ENCODE measurements at regions not wholly inside any gene's neighbourhood (a gene's known extent, or its start where the extent isn't known, plus 50 kb on each side); places are given as distances from the start of the nearest gene placed in this dataset.
"Not testable (repeated sequence)": the region's sequence is repeated elsewhere in the genome, so short reads cannot be mapped to it uniquely, and the experiment has no call there.

DNA sequence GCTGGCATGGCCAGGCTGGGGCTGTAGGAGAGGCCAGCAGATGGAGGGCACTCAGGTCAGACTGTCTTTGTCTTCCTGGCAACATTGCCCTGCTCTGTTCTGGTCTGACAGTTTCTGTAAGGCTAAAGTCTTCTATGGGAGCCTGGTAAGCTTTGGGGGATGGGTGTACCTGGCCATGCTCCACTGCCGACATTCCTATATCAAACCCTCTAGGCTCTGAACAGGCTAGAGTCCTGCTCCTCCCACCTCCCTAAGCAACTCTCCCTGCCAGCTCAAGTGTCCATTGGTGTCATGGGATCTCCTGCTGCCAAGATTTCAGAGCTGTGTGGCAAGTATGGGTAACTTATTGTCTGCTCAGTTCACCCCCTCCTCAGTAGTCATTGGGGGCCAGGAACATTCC is 163.5 kb upstream of the UGT8 start:
- Mint-ChIP-seq H3K4me1 (no peaks in the 10 kb centered on the region), H3K27ac (no peak overlapping the region), H3K36me3 (ENCODE audit: low read depth) (no peaks in the 10 kb centered on the region), H3K9me3 (peaks cover 2% of the 10 kb centered on the region), H3K4me3 (no peak overlapping the region), H3K27me3 (peaks cover 16% of the 10 kb centered on the region)
- ChIA-PET POLR2A (no interaction called here), CTCF (no interaction called here)
- ATAC-seq (ENCODE audit: low read depth) (no peak), DNase-seq (no peak)
- TF ChIP-seq, protein P1, sequence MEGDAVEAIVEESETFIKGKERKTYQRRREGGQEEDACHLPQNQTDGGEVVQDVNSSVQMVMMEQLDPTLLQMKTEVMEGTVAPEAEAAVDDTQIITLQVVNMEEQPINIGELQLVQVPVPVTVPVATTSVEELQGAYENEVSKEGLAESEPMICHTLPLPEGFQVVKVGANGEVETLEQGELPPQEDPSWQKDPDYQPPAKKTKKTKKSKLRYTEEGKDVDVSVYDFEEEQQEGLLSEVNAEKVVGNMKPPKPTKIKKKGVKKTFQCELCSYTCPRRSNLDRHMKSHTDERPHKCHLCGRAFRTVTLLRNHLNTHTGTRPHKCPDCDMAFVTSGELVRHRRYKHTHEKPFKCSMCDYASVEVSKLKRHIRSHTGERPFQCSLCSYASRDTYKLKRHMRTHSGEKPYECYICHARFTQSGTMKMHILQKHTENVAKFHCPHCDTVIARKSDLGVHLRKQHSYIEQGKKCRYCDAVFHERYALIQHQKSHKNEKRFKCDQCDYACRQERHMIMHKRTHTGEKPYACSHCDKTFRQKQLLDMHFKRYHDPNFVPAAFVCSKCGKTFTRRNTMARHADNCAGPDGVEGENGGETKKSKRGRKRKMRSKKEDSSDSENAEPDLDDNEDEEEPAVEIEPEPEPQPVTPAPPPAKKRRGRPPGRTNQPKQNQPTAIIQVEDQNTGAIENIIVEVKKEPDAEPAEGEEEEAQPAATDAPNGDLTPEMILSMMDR (IDR thresholded peaks at IDR 0.05): no peak
- intact Hi-C loops (cut with micrococcal nuclease): no loop called here

DNA sequence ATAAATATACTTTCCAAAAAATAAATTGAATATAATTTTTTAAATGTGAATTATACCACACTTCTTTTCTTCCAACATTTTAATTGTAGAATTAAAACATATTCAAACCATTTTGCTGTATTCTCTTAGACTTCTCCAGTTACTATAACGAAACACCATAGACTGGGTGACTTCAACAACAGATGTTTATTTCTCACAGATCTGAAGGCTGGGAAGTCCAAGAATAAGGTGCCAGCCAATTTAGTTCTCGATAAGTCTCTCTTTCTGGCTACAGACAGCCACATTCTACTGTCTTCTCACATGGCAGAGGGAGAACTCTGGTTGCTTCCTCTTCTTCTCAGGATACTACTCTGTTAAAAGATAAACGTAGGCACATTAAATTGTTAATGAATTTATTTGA is 155.8 kb upstream of the UGT8 start:
- H3K36me3 Mint-ChIP-seq (ENCODE audit: low read depth): no peaks in the 10 kb centered on the region
- ChIA-PET POLR2A (no interaction called here), CTCF (no interaction called here)
- H3K27ac Mint-ChIP-seq: no peak overlapping the region
- intact Hi-C loops (cut with micrococcal nuclease): no loop called here
- no peak for ATAC-seq (ENCODE audit: low read depth)
- H3K9me3 Mint-ChIP-seq: no peaks in the 10 kb centered on the region
- H3K4me1 Mint-ChIP-seq: no peaks in the 10 kb centered on the region
- no peak for DNase-seq
- H3K27me3 Mint-ChIP-seq: peaks cover 12% of the 10 kb centered on the region
- TF ChIP-seq, protein P1 (IDR thresholded peaks at IDR 0.05): no peak
- H3K4me3 Mint-ChIP-seq: no peak overlapping the region

DNA sequence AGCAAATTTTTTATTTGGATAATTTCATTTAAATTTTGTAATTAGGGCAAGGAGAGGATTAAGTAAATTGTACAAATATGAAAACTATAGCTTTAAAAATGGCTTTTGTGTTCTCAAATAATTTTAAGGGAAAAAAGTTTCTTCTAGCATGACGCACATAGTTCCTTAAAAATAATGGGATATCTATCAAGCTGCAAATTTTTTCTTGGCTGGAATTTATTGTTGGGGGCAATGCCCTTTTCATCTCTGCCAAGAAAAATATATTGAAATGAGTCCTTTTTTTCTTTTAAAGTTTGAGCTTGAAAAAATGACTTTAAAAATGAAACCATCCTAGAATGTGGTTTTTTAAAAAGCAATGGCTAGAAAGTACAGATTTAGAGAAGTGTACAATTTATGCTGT is 154.4 kb upstream of the UGT8 start:
- no peaks in the 10 kb centered on the region for H3K4me1 Mint-ChIP-seq
- ChIA-PET POLR2A (no interaction called here), CTCF (no interaction called here)
- TF ChIP-seq, protein P1 (IDR thresholded peaks at IDR 0.05): no peak
- no peak overlapping the region for H3K27ac Mint-ChIP-seq
- no peak overlapping the region for H3K4me3 Mint-ChIP-seq
- H3K36me3 Mint-ChIP-seq (ENCODE audit: low read depth): no peaks in the 10 kb centered on the region
- DNase-seq (no peak), ATAC-seq (ENCODE audit: low read depth) (no peak)
- H3K27me3 Mint-ChIP-seq: peaks cover 5% of the 10 kb centered on the region
- intact Hi-C loops (cut with micrococcal nuclease): no loop called here
- no peaks in the 10 kb centered on the region for H3K9me3 Mint-ChIP-seq

DNA sequence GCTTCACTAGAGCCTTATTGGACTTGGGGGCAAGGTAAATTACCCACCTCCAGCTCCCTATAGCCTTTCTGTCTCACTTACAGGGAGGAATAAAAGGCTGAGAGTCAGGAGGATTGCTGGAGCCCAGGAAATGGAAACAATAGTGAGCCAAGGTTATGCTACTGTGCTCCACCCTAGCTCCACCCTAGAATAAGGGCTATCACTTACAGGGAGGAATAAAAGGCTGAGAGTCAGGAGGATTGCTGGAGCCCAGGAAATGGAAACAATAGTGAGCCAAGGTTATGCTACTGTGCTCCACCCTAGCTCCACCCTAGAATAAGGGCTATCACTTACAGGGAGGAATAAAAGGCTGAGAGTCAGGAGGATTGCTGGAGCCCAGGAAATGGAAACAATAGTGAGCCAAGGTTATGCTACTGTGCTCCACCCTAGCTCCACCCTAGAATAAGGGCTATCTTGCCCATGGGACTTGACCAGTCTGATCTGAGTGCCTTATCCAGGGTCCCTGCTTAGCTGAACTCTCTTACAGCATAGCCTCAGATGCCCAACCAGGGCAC is 150.6 kb upstream of the UGT8 start:
- DNase-seq; H3K4me1 Mint-ChIP-seq; H3K9me3 Mint-ChIP-seq; H3K36me3 Mint-ChIP-seq (ENCODE audit: low read depth); H3K27ac Mint-ChIP-seq; H3K4me3 Mint-ChIP-seq; CTCF ChIA-PET; H3K27me3 Mint-ChIP-seq; intact Hi-C loops (cut with micrococcal nuclease); POLR2A ChIA-PET; ATAC-seq (ENCODE audit: low read depth): not testable (repeated sequence)

DNA sequence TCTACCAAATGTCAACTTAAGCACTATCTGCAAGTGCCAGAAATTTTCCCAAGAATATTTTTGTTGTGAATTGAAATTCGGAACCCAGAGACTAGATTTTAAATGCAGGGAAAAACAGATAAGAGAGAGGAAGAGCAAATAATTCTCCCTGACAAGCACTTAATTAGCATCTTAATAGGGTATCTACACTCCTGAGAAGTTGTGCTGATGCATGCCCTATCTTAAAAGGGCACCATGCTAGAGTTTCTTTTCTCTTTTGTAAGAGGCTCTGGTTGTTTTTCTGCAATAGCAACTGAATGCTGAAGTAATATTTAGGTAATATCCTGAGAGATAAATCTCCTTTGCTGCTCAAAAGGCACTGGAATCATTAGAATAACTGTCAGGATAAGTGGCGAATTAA is 139.9 kb upstream of the UGT8 start:
- CTCF ChIA-PET: no interaction called here
- H3K4me3 Mint-ChIP-seq: no peak overlapping the region
- no peaks in the 10 kb centered on the region for H3K36me3 Mint-ChIP-seq (ENCODE audit: low read depth)
- H3K27ac Mint-ChIP-seq: no peak overlapping the region
- peaks cover 7% of the 10 kb centered on the region for H3K27me3 Mint-ChIP-seq
- no peaks in the 10 kb centered on the region for H3K4me1 Mint-ChIP-seq
- TF ChIP-seq, protein P1 (IDR thresholded peaks at IDR 0.05): no peak
- DNase-seq (no peak), ATAC-seq (ENCODE audit: low read depth) (no peak)
- POLR2A ChIA-PET: no interaction called here
- intact Hi-C loops (cut with micrococcal nuclease): no loop called here
- no peaks in the 10 kb centered on the region for H3K9me3 Mint-ChIP-seq

DNA sequence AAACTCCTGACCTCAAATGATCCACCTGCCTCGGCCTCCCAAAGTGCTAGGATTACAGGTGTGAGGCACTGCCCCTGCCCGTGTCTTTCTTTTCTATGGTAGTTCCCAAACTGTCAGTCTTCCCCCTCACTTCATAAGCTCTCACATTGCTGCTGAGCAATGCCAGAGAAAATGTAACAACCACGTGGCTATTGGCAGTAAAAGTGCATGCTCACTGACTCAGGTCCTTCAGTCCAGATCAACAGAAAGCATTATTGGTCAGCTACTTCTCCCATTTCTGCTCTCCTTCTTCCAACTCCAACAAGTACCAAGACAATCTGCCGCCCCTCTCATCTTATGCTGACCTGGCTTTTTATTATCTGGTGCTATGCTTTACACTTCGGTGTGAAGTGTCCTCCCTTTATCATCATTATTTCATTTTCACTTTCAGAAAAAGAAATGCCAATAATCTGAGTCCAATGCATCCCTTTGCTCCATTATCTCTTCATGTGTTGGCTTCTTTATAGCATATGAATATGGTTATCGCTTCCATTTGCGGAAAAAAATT is 133.8 kb upstream of the UGT8 start:
- intact Hi-C loops (cut with micrococcal nuclease): no loop called here
- H3K4me3 Mint-ChIP-seq: no peak overlapping the region
- no peaks in the 10 kb centered on the region for H3K9me3 Mint-ChIP-seq
- ChIA-PET CTCF (no interaction called here), POLR2A (no interaction called here)
- H3K27me3 Mint-ChIP-seq: peaks cover 21% of the 10 kb centered on the region
- H3K27ac Mint-ChIP-seq: no peak overlapping the region
- no peaks in the 10 kb centered on the region for H3K4me1 Mint-ChIP-seq
- no peaks in the 10 kb centered on the region for H3K36me3 Mint-ChIP-seq (ENCODE audit: low read depth)
- TF ChIP-seq, protein P1 (IDR thresholded peaks at IDR 0.05): no peak
- DNase-seq (no peak), ATAC-seq (ENCODE audit: low read depth) (no peak)
